H1 (cell line): ENCODE measurements at regions not wholly inside any gene's neighbourhood (a gene's known extent, or its start where the extent isn't known, plus 50 kb on each side); places are given as distances from the start of the nearest gene placed in this dataset.
"Not testable (repeated sequence)": the region's sequence is repeated elsewhere in the genome, so short reads cannot be mapped to it uniquely, and the experiment has no call there.

Experiments used
- CTCF ChIP-seq, 3 experiments: IDR thresholded peaks; 1 replicate in 2 of 3; 2 replicates in 1 of 3; pipeline versions ENCODE4 v1.5.1 to v1.6.1; 2011; ENCODE audit warnings: low read length in 3 of 3, mild to moderate bottlenecking in 3 of 3, inconsistent platforms in 2 of 3, low read depth in 1 of 3, moderate library complexity in 1 of 3; ENCODE audit not compliant: insufficient read depth in 1 of 3; ENCODE audit errors: control extremely low read depth in 1 of 3
- JUN ChIP-seq: IDR thresholded peaks from 2 replicates; pipeline ENCODE4 v1.6.1; 2011; ENCODE audit warnings: low read depth, mild to moderate bottlenecking, improper control_type of control experiment, low read length
- MAX ChIP-seq: IDR thresholded peaks from 2 replicates; pipeline ENCODE4 v1.6.1; 2012; ENCODE audit warnings: inconsistent platforms
- RAD21 ChIP-seq, 2 experiments: IDR thresholded peaks in 1 of 2; conservative IDR thresholded peaks in 1 of 2; 2 replicates each; pipeline ENCODE4 v1.6.1; 2011; ENCODE audit warnings: low read depth in 2 of 2, low read length in 2 of 2, improper control_type of control experiment in 1 of 2, inconsistent platforms in 1 of 2, mild to moderate bottlenecking in 1 of 2, moderate library complexity in 1 of 2
- SIN3A ChIP-seq, 2 experiments: IDR thresholded peaks in 1 of 2; conservative IDR thresholded peaks in 1 of 2; 2 replicates each; pipeline ENCODE4 v1.6.1; 2011 to 2012; ENCODE audit warnings: low read length in 2 of 2, improper control_type of control experiment in 1 of 2, low read depth in 1 of 2, mild to moderate bottlenecking in 1 of 2
- SIX5 ChIP-seq: IDR thresholded peaks from 2 replicates; pipeline ENCODE4 v1.6.1; 2011; ENCODE audit warnings: mild to moderate bottlenecking, low read depth, low read length
- SP2 ChIP-seq: IDR thresholded peaks from 2 replicates; pipeline ENCODE4 v1.6.1; 2012; ENCODE audit warnings: mild to moderate bottlenecking, low read length, inconsistent platforms
- SRF ChIP-seq: IDR thresholded peaks from 2 replicates; pipeline ENCODE4 v1.6.1; 2011; ENCODE audit warnings: mild to moderate bottlenecking, low read depth, low read length, moderate library complexity
- TBP ChIP-seq: IDR thresholded peaks from 2 replicates; pipeline ENCODE4 v1.6.1; 2011; ENCODE audit warnings: low read depth, low read length, improper control_type of control experiment
- TCF12 ChIP-seq: IDR thresholded peaks from 2 replicates; pipeline ENCODE4 v1.6.1; 2011; ENCODE audit warnings: low read depth, mild to moderate bottlenecking, low read length
- USF2 ChIP-seq: IDR thresholded peaks from 2 replicates; pipeline ENCODE4 v1.6.1; 2011; ENCODE audit warnings: low read length, improper control_type of control experiment

- not testable (repeated sequence) for TF ChIP-seq RAD21 (IDR thresholded peaks at IDR 0.05 in 1 of 2, conservative IDR thresholded peaks at IDR 0.05 in 1 of 2; ENCODE audit: low read depth in 2 of 2, low read length in 2 of 2); SIX5; CTCF (IDR thresholded peaks at IDR 0.05; ENCODE audit: control extremely low read depth in 1 of 3, insufficient read depth in 1 of 3, low read depth in 1 of 3, low read length in 3 of 3); JUN; SRF; TBP; USF2; MAX; TCF12; SIN3A (conservative IDR thresholded peaks at IDR 0.05 in 1 of 2, IDR thresholded peaks at IDR 0.05 in 1 of 2; ENCODE audit: low read depth in 1 of 2, low read length in 2 of 2); SP2
Measured at GRCh38 chr3:35316841-35317240, 322.5 kb upstream of the ARPP21 start.
